Activated CD8-positive, alpha-beta T cell treated with anti-CD3 and anti-CD28 coated beads for 36 hours (primary cell): ENCODE measurements at regions not wholly inside any gene's neighbourhood (a gene's known extent, or its start where the extent isn't known, plus 50 kb on each side); places are given as distances from the start of the nearest gene placed in this dataset.

Experiments
- ATAC-seq: fragments of 200-7000 bp; cut with Tn5 transposase; one replicate; pipeline ENCODE4 v1.10.0; 2021; ENCODE audit warnings: mild to moderate bottlenecking, moderate library complexity
- CTCF ChIA-PET: fragments of 350-600 bp; sonication (Branson Sonifier 250); formaldehyde crosslinking; loops from one replicate; lab custom pipeline; 2021; ENCODE audit warnings: antibody characterized with exemption; lab: Charles Lee
- POLR2A ChIA-PET: fragments of 350-600 bp; sonication (Branson Sonifier 250); formaldehyde crosslinking; loops from one replicate; lab custom pipeline; 2021; ENCODE audit warnings: antibody characterized with exemption; lab: Charles Lee
- DNase-seq: peaks from one replicate; pipeline ENCODE4 v3.0.0-alpha.2; 2020
- H3K27ac Mint-ChIP-seq: one replicate; pipeline ENCODE4 v1.8.0; 2021; ENCODE audit warnings: mild to moderate bottlenecking, mixed read lengths
- H3K27me3 Mint-ChIP-seq: one replicate; pipeline ENCODE4 v1.8.0; 2021; ENCODE audit warnings: mixed read lengths
- H3K36me3 Mint-ChIP-seq: one replicate; pipeline ENCODE4 v1.8.0; 2021; ENCODE audit warnings: low read depth, mixed read lengths
- H3K4me1 Mint-ChIP-seq: one replicate; pipeline ENCODE4 v1.8.0; 2021; ENCODE audit warnings: low read depth, mixed read lengths
- H3K4me3 Mint-ChIP-seq: one replicate; pipeline ENCODE4 v1.8.0; 2021; ENCODE audit warnings: mild to moderate bottlenecking, moderate library complexity, mixed read lengths
- H3K9me3 Mint-ChIP-seq: one replicate; pipeline ENCODE4 v1.8.0; 2021; ENCODE audit warnings: mixed read lengths
- intact Hi-C: fragments of 100-400 bp; cut with micrococcal nuclease; formaldehyde crosslinking; loops from one replicate; pipeline ENCODE4 v1.10.0; 2022
- TF ChIP-seq, protein P1 (sequence below): fragments of 200-600 bp; IDR thresholded peaks from one replicate; pipeline ENCODE4 v1.8.0; 2022; ENCODE audit warnings: antibody characterized with exemption, mild to moderate bottlenecking

DNA sequence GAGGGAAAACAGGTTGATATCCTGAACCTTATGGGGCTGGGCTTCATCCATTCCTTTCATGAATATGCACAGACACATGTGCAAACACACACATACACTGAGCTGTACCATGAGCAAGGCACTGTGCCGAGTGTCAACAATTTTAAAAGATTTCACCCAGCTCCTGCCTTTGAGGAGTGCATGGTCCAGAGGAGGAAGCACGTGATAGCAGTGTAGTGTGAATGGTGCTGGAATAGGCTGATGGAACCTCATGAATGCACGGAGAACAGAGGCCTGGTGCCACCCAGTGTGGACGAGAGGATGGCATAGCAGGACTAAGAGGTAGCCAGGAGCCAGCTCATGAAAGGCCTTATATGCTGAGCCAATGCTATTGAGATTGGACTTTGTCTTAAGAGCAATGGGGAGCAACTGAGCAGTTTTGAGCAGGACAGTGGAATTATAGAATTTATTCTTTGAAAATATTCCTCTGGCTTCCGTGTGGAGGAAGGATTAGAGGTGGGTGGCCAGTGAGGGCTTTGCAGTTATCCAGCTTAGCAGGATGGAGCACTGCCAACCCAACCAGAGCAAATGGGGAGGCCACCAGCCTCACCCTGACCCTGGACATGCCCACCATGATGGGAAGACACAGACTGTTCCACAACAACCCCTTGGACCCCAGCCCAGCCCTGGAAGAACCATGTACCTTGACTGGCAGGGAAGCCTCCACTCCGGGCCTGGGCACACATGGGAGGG, 84.4 kb downstream of the UNC5CL start:
- POLR2A ChIA-PET = no interaction called here
- H3K36me3 Mint-ChIP-seq = no peaks in the 10 kb centered on the region

DNA sequence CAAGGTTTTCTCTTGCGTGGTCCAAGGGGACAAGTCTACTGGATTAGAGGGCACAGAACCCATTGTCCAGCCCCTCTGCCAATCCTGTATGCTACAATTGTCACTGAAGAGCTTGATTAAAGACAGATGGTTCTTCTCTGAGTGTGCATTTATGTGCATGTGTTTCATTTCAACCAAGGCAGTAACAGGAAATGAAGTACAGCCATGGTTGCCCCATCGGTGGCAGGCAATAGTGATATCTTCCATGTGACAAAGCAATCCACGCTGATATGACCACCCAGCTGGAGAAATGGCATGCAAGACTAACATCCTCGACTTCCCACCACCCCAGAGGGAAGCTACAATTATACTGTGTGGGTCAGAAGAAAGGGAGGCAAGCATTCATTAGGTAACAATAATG, 85.5 kb downstream of the UNC5CL start:
- DNase-seq (no peak), ATAC-seq (no peak)
- Mint-ChIP-seq H3K27me3 (peaks cover 13% of the 10 kb centered on the region), H3K36me3 (no peaks in the 10 kb centered on the region), H3K9me3 (no peaks in the 10 kb centered on the region), H3K27ac (no peak overlapping the region), H3K4me3 (no peak overlapping the region), H3K4me1 (no peaks in the 10 kb centered on the region)
- intact Hi-C loops = no loop called here
- CTCF ChIA-PET = interaction anchor here (1.1 kb wide), 1 partner anchor 366 kb away, joined by 3 read pairs; no protein-coding TSS in a partner anchor
- POLR2A ChIA-PET = no interaction called here
- TF ChIP-seq, protein P1, sequence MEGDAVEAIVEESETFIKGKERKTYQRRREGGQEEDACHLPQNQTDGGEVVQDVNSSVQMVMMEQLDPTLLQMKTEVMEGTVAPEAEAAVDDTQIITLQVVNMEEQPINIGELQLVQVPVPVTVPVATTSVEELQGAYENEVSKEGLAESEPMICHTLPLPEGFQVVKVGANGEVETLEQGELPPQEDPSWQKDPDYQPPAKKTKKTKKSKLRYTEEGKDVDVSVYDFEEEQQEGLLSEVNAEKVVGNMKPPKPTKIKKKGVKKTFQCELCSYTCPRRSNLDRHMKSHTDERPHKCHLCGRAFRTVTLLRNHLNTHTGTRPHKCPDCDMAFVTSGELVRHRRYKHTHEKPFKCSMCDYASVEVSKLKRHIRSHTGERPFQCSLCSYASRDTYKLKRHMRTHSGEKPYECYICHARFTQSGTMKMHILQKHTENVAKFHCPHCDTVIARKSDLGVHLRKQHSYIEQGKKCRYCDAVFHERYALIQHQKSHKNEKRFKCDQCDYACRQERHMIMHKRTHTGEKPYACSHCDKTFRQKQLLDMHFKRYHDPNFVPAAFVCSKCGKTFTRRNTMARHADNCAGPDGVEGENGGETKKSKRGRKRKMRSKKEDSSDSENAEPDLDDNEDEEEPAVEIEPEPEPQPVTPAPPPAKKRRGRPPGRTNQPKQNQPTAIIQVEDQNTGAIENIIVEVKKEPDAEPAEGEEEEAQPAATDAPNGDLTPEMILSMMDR = no peak

More for the DNA sequence above, 84.4 kb downstream of the UNC5CL start:
- Mint-ChIP-seq H3K4me1 (no peaks in the 10 kb centered on the region), H3K27me3 (peaks cover 11% of the 10 kb centered on the region), H3K9me3 (no peaks in the 10 kb centered on the region), H3K4me3 (no peak overlapping the region), H3K27ac (no peak overlapping the region)
- DNase-seq (no peak), ATAC-seq (no peak)
- CTCF ChIA-PET = interaction anchor here (1.1 kb wide), 1 partner anchor 365 kb away, joined by 3 read pairs; no protein-coding TSS in a partner anchor
- intact Hi-C loops = no loop called here
- TF ChIP-seq, protein P1 = no peak

DNA sequence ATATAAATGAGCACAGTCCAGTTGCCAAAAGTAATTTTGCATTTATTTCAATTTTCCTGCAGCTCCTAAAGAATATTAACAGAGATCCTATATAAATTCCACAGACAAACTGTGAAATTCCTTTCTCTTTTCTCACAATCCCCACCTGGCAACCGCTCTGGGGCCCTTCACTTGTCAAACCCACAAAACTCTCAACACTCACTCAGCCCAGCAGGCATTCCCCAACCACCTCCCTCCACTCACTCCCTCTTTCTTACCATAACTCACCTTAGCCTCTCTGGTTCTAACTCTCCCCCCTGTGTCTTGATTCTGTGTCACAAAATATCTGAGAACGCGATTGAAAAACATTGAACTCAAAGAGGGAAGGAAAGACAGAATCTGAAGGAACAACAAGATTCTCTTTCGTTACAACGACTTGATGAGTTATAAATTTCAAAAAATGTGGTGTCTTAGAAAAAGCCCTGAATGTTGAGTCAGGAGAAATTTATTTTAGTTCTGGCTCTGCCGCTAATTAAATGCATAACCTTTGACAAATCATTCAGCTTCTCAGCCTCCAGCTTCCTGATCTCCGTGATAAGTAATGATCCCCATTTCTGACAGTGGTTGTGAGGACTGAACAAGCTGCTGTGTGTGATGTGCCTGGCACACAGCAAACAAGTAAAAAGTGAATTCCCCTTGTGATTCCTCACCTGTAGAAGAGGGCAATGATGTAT, 87.9 kb downstream of the UNC5CL start:
- intact Hi-C loops = no loop called here
- H3K36me3 Mint-ChIP-seq = no peaks in the 10 kb centered on the region

DNA sequence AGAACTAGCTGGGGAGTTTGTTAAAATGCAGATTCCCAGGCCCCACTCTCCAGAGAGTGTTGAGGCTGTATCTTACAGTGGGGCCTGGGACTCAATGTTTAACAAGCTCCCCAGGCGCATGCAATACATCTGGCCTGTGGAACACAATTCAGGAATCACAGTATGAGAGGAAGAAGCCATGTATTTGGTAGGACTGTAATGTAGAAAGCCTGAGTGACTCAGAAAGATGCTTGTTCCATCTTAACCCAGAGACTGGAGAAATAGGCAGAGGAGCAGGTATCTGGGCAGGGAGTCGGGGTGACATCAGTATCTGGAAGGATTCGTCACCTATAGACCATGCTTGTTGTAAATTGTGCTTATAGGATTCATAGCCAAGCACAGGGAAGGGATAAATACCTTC, 90.5 kb downstream of the UNC5CL start:
- no peak for DNase-seq
- Mint-ChIP-seq H3K4me1 (no peaks in the 10 kb centered on the region), H3K9me3 (no peaks in the 10 kb centered on the region), H3K27me3 (peaks cover 17% of the 10 kb centered on the region), H3K36me3 (no peaks in the 10 kb centered on the region), H3K4me3 (no peak overlapping the region), H3K27ac (no peak overlapping the region)
- ATAC-seq = no peak
- TF ChIP-seq, protein P1 = no peak
- CTCF ChIA-PET = no interaction called here
- POLR2A ChIA-PET = no interaction called here
- intact Hi-C loops = no loop called here

More for the DNA sequence above, 87.9 kb downstream of the UNC5CL start:
- no peaks in the 10 kb centered on the region for H3K4me1 Mint-ChIP-seq
- H3K27ac Mint-ChIP-seq = no peak overlapping the region
- TF ChIP-seq, protein P1 = no peak
- ChIA-PET POLR2A (interaction anchor here (0.6 kb wide), 1 partner anchor 359 kb away, joined by 3 read pairs; no protein-coding TSS in a partner anchor), CTCF (no interaction called here)
- H3K9me3 Mint-ChIP-seq = no peaks in the 10 kb centered on the region
- H3K27me3 Mint-ChIP-seq = peaks cover 17% of the 10 kb centered on the region
- DNase-seq = no peak
- ATAC-seq = no peak
- H3K4me3 Mint-ChIP-seq = no peak overlapping the region
